ENCODE measurements at regions not wholly inside any gene's neighbourhood (a gene's known extent, or its start where the extent isn't known, plus 50 kb on each side); places are given as distances from the start of the nearest gene placed in this dataset.

- H3K4me1 Mint-ChIP-seq (ENCODE audit: low read depth, unreplicated experiment) = no peaks in the 10 kb centered on the region
Measured at GRCh38 chr11:28951191-28951590, 843.0 kb downstream of the METTL15 start.

DNA sequence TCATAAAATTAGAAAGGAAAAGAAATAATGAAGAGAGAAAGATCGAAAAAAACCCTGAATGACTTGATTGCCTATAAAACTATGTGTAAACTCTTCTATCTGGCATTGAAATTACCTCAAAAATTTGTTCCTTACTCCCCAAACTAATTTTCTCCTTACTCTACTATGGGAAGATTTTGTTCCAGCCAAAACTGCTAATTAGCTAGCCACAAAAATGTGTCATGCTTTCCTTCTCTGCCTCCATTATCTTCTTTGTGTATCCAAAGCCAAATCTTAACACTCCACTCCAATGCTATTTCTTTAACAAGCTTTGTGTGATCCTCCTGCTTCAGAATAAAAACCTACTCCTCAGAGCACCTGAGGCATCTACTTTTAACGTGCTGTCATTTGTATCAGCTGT, 831.2 kb downstream of the METTL15 start:
- no peak for DNase-seq
- Mint-ChIP-seq H3K36me3 (ENCODE audit: unreplicated experiment) (no peaks in the 10 kb centered on the region), H3K27me3 (ENCODE audit: unreplicated experiment) (peaks cover 2% of the 10 kb centered on the region), H3K9me3 (ENCODE audit: unreplicated experiment) (no peaks in the 10 kb centered on the region), H3K4me3 (ENCODE audit: unreplicated experiment) (no peak overlapping the region), H3K27ac (ENCODE audit: unreplicated experiment) (no peak overlapping the region), H3K4me1 (ENCODE audit: low read depth, unreplicated experiment) (no peaks in the 10 kb centered on the region)
- TF ChIP-seq, protein P1, sequence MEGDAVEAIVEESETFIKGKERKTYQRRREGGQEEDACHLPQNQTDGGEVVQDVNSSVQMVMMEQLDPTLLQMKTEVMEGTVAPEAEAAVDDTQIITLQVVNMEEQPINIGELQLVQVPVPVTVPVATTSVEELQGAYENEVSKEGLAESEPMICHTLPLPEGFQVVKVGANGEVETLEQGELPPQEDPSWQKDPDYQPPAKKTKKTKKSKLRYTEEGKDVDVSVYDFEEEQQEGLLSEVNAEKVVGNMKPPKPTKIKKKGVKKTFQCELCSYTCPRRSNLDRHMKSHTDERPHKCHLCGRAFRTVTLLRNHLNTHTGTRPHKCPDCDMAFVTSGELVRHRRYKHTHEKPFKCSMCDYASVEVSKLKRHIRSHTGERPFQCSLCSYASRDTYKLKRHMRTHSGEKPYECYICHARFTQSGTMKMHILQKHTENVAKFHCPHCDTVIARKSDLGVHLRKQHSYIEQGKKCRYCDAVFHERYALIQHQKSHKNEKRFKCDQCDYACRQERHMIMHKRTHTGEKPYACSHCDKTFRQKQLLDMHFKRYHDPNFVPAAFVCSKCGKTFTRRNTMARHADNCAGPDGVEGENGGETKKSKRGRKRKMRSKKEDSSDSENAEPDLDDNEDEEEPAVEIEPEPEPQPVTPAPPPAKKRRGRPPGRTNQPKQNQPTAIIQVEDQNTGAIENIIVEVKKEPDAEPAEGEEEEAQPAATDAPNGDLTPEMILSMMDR (IDR thresholded peaks at IDR 0.05; ENCODE audit: partially characterized antibody, unreplicated experiment) = no peak

More at GRCh38 chr11:28951191-28951590, 843.0 kb downstream of the METTL15 start:
- Mint-ChIP-seq H3K9me3 (ENCODE audit: unreplicated experiment) (no peaks in the 10 kb centered on the region), H3K4me3 (ENCODE audit: unreplicated experiment) (no peak overlapping the region), H3K27ac (ENCODE audit: unreplicated experiment) (no peak overlapping the region), H3K36me3 (ENCODE audit: unreplicated experiment) (no peaks in the 10 kb centered on the region), H3K27me3 (ENCODE audit: unreplicated experiment) (no peaks in the 10 kb centered on the region)
- no peak for DNase-seq
- TF ChIP-seq, protein P1 (IDR thresholded peaks at IDR 0.05; ENCODE audit: partially characterized antibody, unreplicated experiment) = no peak

- Mint-ChIP-seq H3K9me3 (ENCODE audit: unreplicated experiment) (no peaks in the 10 kb centered on the region), H3K4me3 (ENCODE audit: unreplicated experiment) (no peak overlapping the region), H3K27me3 (ENCODE audit: unreplicated experiment) (peaks cover 1% of the 10 kb centered on the region), H3K36me3 (ENCODE audit: unreplicated experiment) (no peaks in the 10 kb centered on the region), H3K4me1 (ENCODE audit: low read depth, unreplicated experiment) (no peaks in the 10 kb centered on the region), H3K27ac (ENCODE audit: unreplicated experiment) (no peak overlapping the region)
- no peak for DNase-seq
- TF ChIP-seq, protein P1 (IDR thresholded peaks at IDR 0.05; ENCODE audit: partially characterized antibody, unreplicated experiment) = no peak
Measured at GRCh38 chr11:28938091-28938490, 829.9 kb downstream of the METTL15 start.

- no peaks in the 10 kb centered on the region for H3K27me3 Mint-ChIP-seq (ENCODE audit: unreplicated experiment)
- H3K9me3 Mint-ChIP-seq (ENCODE audit: unreplicated experiment) = no peaks in the 10 kb centered on the region
- H3K27ac Mint-ChIP-seq (ENCODE audit: unreplicated experiment) = no peak overlapping the region
- H3K36me3 Mint-ChIP-seq (ENCODE audit: unreplicated experiment) = no peaks in the 10 kb centered on the region
- TF ChIP-seq, protein P1 (IDR thresholded peaks at IDR 0.05; ENCODE audit: partially characterized antibody, unreplicated experiment) = no peak
- H3K4me1 Mint-ChIP-seq (ENCODE audit: low read depth, unreplicated experiment) = no peaks in the 10 kb centered on the region
- no peak for DNase-seq
- H3K4me3 Mint-ChIP-seq (ENCODE audit: unreplicated experiment) = no peak overlapping the region
Measured at GRCh38 chr11:28932940-28933339, 824.8 kb downstream of the METTL15 start.

DNA sequence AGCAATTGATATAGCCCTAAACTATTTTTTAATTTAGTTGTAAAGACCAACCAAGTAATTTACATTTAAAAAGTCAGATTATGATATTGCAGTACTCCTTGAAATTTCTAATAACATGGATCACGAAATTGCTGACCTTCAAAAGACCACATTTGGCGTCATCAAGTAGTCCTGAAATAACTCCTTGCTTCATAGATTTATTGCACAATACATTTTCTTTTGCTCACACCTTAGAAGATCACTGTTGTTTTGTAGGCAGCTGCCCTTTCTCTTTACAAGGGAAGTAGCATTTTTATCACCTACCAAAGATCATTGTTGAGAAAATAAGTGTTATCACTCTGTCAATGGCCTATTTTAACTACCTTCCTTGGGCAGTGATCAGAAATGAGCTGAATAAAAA, 815.8 kb downstream of the METTL15 start:
- H3K36me3 Mint-ChIP-seq (ENCODE audit: unreplicated experiment) = no peaks in the 10 kb centered on the region
- no peaks in the 10 kb centered on the region for H3K9me3 Mint-ChIP-seq (ENCODE audit: unreplicated experiment)
- no peaks in the 10 kb centered on the region for H3K27me3 Mint-ChIP-seq (ENCODE audit: unreplicated experiment)
- no peak for DNase-seq
- no peak overlapping the region for H3K27ac Mint-ChIP-seq (ENCODE audit: unreplicated experiment)
- TF ChIP-seq, protein P1 (IDR thresholded peaks at IDR 0.05; ENCODE audit: partially characterized antibody, unreplicated experiment) = no peak
- H3K4me1 Mint-ChIP-seq (ENCODE audit: low read depth, unreplicated experiment) = no peaks in the 10 kb centered on the region
- H3K4me3 Mint-ChIP-seq (ENCODE audit: unreplicated experiment) = no peak overlapping the region

Data from glutamatergic neuron (in vitro differentiated cells).